HFFc6 (cell line): ENCODE measurements at regions not wholly inside any gene's neighbourhood (a gene's known extent, or its start where the extent isn't known, plus 50 kb on each side); places are given as distances from the start of the nearest gene placed in this dataset.
A peak's percentile ranks its signal among the peaks of the same experiment; 100 is the strongest.

ENCODE experiments used
- DNase-seq: peaks from one replicate; pipeline ENCODE4 v3.0.0-alpha.2; 2018
- H3K27ac Mint-ChIP-seq: 2 replicates; pipeline ENCODE4 v1.8.0; 2020; ENCODE audit warnings: mild to moderate bottlenecking, mixed read lengths
- H3K27me3 Mint-ChIP-seq: 2 replicates; pipeline ENCODE4 v1.8.0; 2021; ENCODE audit warnings: mild to moderate bottlenecking, moderate library complexity, mixed read lengths; ENCODE audit not compliant: insufficient read depth
- H3K36me3 Mint-ChIP-seq: 2 replicates; pipeline ENCODE4 v1.8.0; 2021; ENCODE audit warnings: low read depth, mixed read lengths
- H3K4me1 Mint-ChIP-seq: 2 replicates; pipeline ENCODE4 v1.8.0; 2020; ENCODE audit warnings: low read depth, mixed read lengths
- H3K4me3 Mint-ChIP-seq: 2 replicates; pipeline ENCODE4 v1.8.0; 2020; ENCODE audit warnings: mild to moderate bottlenecking, moderate library complexity, mixed read lengths
- H3K9me3 Mint-ChIP-seq: 2 replicates; pipeline ENCODE4 v1.8.0; 2020; ENCODE audit warnings: mild to moderate bottlenecking, mixed read lengths
- CTCF ChIP-seq: fragments of 200-600 bp; sonication (generic); IDR thresholded peaks from 2 replicates; pipeline ENCODE4 v1.5.0; 2021; ENCODE audit warnings: antibody characterized with exemption, mild to moderate bottlenecking

DNA sequence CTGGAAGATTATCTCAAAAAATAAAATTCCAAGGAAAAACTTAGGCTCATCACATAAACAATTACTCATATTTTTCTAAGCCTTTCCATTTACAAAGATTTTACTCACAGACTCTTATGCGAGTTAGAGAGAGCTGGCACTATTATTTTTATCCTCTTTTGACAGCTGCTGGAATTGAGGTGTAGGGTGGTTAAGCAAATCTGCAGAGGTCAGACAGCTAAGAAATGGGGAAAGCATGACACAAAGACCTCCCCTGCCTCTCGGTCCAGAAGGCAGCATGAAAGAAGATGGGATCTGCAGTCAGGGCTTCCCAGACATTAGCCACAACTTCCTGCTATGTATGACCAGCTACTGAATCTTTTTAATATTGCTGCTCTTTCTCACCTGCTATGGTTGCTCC, 89.9 kb upstream of the CPEB2 start:
- H3K27me3 Mint-ChIP-seq, result no peaks in the 10 kb centered on the region; the same call in 1 of the 2 replicates
- H3K4me1 Mint-ChIP-seq, result peaks cover 12% of the 10 kb centered on the region
- no peaks in the 10 kb centered on the region for H3K36me3 Mint-ChIP-seq
- no peak overlapping the region for H3K27ac Mint-ChIP-seq
- H3K4me3 Mint-ChIP-seq, result no peak overlapping the region
- TF ChIP-seq CTCF, result no peak
- no peak for DNase-seq
- no peaks in the 10 kb centered on the region for H3K9me3 Mint-ChIP-seq

DNA sequence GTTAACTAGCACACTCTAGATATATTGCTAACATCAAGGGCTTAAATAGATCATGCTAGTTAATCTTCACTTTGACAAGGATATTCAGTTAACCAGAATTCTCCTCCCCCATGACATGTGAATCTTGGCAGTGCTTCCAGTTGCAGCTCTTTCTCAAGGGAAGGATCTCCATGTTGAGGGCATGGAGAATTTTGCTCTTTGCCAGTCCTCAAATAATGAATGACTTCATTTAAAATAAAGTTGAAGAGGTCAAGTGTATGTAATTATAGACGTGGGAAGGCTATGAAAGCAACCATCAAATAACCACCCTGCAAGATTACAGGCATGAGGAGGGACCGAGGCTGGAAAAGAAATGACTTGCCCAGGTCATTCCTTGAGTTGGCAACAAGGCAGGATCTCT, 87.3 kb upstream of the CPEB2 start:
- Mint-ChIP-seq H3K9me3 (no peaks in the 10 kb centered on the region), H3K4me1 (peaks cover 15% of the 10 kb centered on the region), H3K36me3 (no peaks in the 10 kb centered on the region), H3K27me3 (peaks cover 3% of the 10 kb centered on the region; the same call in 1 of the 2 replicates), H3K4me3 (no peak overlapping the region), H3K27ac (no peak overlapping the region)
- no peak for DNase-seq
- TF ChIP-seq CTCF, result no peak

DNA sequence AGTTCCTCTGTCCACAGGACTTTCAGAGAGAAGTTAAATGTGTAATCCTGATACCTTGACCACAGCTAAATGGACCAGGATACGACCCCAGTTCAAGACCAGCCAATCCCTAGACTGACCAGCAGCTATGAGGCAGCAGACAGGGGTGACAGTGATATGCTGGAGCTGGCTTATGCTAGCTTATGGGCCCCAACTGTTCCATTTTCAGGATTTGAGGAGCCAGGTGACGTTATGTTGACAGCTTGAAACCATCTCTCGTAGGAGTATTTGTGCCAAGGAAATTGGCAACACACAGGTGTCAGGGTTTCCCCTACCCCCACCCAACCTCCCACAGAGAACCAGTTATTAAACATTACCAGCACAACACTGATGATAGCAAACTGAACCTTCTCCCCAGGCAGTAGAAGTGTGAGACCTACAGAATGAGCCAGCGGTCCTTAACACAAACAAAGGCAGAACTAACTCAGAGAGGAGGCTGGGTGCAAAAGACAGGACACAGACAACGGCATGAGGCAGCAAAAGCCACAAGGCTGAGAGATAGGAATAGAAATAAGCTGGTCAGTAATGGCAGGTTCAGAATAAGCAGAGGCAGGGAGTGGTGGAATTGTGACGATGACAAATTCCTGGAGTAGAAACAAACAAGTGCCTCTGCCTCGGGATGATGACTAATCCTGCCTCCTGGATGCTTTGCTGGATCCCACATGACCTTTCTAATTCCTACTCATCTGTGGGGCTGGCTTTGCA, 85.6 kb upstream of the CPEB2 start:
- DNase-seq, result peak; percentile 73
- Mint-ChIP-seq H3K4me1 (peaks cover 15% of the 10 kb centered on the region), H3K27me3 (peaks cover 3% of the 10 kb centered on the region; the same call in 1 of the 2 replicates), H3K9me3 (no peaks in the 10 kb centered on the region), H3K4me3 (peak overlapping the region; percentile 7), H3K27ac (peak overlapping the region; percentile 4; the same call in 1 of the 2 replicates), H3K36me3 (no peaks in the 10 kb centered on the region)
- TF ChIP-seq CTCF, result no peak

GRCh38 chr4:14917298-14917633, 85.0 kb upstream of the CPEB2 start:
- H3K4me3 Mint-ChIP-seq, result peak overlapping the region; percentile 7
- peaks cover 3% of the 10 kb centered on the region; the same call in 1 of the 2 replicates for H3K27me3 Mint-ChIP-seq
- H3K36me3 Mint-ChIP-seq, result no peaks in the 10 kb centered on the region
- peaks cover 15% of the 10 kb centered on the region for H3K4me1 Mint-ChIP-seq
- H3K27ac Mint-ChIP-seq, result 0 out of 2 replicates have a peak overlapping the region, but pooled peaks have one; percentile 4
- DNase-seq, result no peak
- H3K9me3 Mint-ChIP-seq, result no peaks in the 10 kb centered on the region
- TF ChIP-seq CTCF, result no peak

DNA sequence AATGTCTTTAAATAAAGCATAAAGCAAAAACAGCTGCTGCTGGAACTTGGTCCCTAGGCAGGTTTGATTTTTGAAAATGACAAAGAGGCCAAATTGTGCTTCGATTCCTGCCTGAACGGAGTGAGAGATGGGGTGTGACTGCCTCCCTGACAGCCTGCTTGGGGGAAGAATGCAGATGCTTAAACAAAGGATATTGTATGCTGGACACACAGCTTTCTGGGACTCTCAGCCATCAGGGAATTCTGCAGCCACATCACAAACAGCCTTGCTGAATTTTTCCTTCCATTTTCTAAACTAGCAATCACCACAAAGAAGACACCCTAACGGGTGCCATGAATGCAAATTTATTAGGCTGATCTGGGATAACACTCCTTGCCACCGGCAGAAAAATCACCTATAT, 83.9 kb upstream of the CPEB2 start:
- no peak overlapping the region for H3K4me3 Mint-ChIP-seq
- peaks cover 15% of the 10 kb centered on the region for H3K4me1 Mint-ChIP-seq
- no peak for DNase-seq
- H3K9me3 Mint-ChIP-seq, result no peaks in the 10 kb centered on the region
- TF ChIP-seq CTCF, result no peak
- no peaks in the 10 kb centered on the region for H3K36me3 Mint-ChIP-seq
- H3K27ac Mint-ChIP-seq, result no peak overlapping the region
- H3K27me3 Mint-ChIP-seq, result peaks cover 3% of the 10 kb centered on the region; the same call in 1 of the 2 replicates
